HFF-Myc (cell line): ENCODE measurements at regions not wholly inside any gene's neighbourhood (a gene's known extent, or its start where the extent isn't known, plus 50 kb on each side); places are given as distances from the start of the nearest gene placed in this dataset.

Experiments used
- DNase-seq: peaks from one replicate; pipeline ENCODE4 v3.0.0-alpha.2; 2011; ENCODE audit warnings: low read depth; ENCODE audit errors: extremely low read depth
- H3K4me3 ChIP-seq: replicated peaks from 2 replicates; pipeline ENCODE4 v1.5.1; 2011; ENCODE audit warnings: low read depth, mild to moderate bottlenecking, control low read depth, low read length
- CTCF ChIP-seq: IDR thresholded peaks from 2 replicates; pipeline ENCODE4 v1.5.1; 2012; ENCODE audit warnings: mild to moderate bottlenecking, low read depth, low read length, control low read depth; ENCODE audit errors: missing control alignments

GRCh38 chr10:89845541-89846280, 144.3 kb downstream of the KIF20B start:
- H3K4me3 ChIP-seq: no peak overlapping the region
- TF ChIP-seq CTCF: no peak
- no peak for DNase-seq

DNA sequence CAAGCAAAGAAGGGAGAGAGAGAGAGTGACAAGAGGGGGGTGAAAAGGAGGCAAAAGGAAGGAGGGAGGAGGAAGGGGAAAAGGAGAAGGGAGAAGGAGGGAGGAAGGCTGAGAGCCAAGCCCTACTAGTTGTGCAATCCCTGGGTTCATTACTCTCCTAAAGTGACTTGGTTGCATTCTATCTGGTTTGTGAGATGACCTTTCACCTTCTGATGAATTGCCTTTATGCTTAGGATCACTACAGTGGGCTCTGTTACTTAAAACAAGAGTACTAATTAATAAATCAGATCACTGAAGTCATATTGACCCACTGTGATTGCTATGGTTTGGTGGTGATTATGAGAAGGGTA, 144.9 kb downstream of the KIF20B start:
- DNase-seq: no peak
- TF ChIP-seq CTCF: no peak
- no peak overlapping the region for H3K4me3 ChIP-seq

DNA sequence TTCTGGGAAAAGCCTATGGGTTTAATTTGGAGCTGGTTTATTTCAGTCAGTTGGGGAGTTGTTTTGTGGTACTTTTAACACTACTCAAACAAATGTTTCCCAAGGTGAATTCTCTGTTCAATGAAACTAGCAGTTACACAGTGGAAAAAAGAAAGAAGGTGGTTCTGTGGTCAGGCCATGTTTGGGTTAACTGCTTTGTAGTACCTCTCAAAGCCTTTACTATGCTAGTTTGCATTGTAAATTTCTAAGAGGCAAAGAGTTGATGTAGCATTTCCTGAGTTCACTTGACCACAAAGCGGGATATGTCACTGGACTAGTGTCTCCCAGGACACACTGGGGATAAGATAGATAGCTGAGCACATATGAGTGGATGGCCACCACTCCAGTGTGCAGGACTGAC, 145.4 kb downstream of the KIF20B start:
- no peak for DNase-seq
- no peak for TF ChIP-seq CTCF
- no peak overlapping the region for H3K4me3 ChIP-seq

- no peak for TF ChIP-seq CTCF
- no peak overlapping the region for H3K4me3 ChIP-seq
- no peak for DNase-seq
These were observed 151.5 kb downstream of the KIF20B start for GRCh38 chr10:89852872-89853271.

DNA sequence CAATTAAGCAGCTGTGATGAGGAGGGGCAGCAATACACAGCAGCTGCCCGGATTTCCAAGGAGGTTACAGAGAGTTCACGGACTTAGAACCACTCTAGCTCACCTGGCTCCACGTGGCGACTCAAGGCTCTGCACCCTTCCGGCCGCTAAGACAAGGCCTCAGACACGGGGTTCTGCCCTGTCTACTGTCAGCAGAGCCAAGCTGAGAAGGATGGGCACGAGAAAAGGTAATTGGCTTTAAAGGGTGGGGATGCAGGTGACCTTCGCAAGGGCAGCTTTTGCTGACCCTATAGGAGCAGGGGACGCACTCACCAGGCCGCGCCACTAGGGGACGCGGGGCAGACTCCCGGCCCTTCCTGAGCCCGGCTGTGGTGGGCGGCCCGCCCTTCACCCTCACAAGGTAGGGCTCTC, 152.4 kb downstream of the KIF20B start:
- DNase-seq: no peak
- TF ChIP-seq CTCF: peak; percentile 22
- H3K4me3 ChIP-seq: no peak overlapping the region

GRCh38 chr10:89857431-89858042, 156.1 kb downstream of the KIF20B start:
- no peak for TF ChIP-seq CTCF
- H3K4me3 ChIP-seq: no peak overlapping the region
- DNase-seq: no peak
